SK-N-SH (cell line): ENCODE measurements at regions not wholly inside any gene's neighbourhood (a gene's known extent, or its start where the extent isn't known, plus 50 kb on each side); places are given as distances from the start of the nearest gene placed in this dataset.

Experiments used
- CTCF ChIP-seq: fragments of 200-600 bp; sonication (generic); IDR thresholded peaks from 2 replicates; pipeline ENCODE4 v1.6.1; 2017; ENCODE audit warnings: antibody characterized with exemption, mild to moderate bottlenecking, moderate library complexity
- EZH2phosphoT487 ChIP-seq: fragments of 200-600 bp; sonication (generic); IDR thresholded peaks from 2 replicates; pipeline ENCODE4 v1.6.1; 2017; ENCODE audit warnings: low read depth, mixed run types, mild to moderate bottlenecking, antibody characterized with exemption, moderate library complexity, borderline replicate concordance
- SIN3A ChIP-seq: IDR thresholded peaks from 2 replicates; pipeline ENCODE4 v1.6.1; 2012; ENCODE audit warnings: low read depth, mild to moderate bottlenecking, low read length, moderate library complexity, borderline replicate concordance

- TF ChIP-seq EZH2phosphoT487: no peak
- TF ChIP-seq SIN3A: no peak
- TF ChIP-seq CTCF: no peak
Measured at GRCh38 chr15:62647202-62647842, 395.2 kb upstream of the TPM1 start.
